A549 (cell line): ENCODE measurements at regions not wholly inside any gene's neighbourhood (a gene's known extent, or its start where the extent isn't known, plus 50 kb on each side); places are given as distances from the start of the nearest gene placed in this dataset.

Source experiments
- ATAC-seq, 2 experiments: fragments of 200-7000 bp in 1 of 2; fragments of >200 bp in 1 of 2; cut with Nextera tagmentation in 1 of 2; cut with Tn5 transposase in 1 of 2; 3 replicates each; pipeline versions ENCODE4 v1.8.0 to v1.9.1; 2018 to 2020; ENCODE audit warnings: mild to moderate bottlenecking in 1 of 2, moderate library complexity in 1 of 2
- CTCF ChIA-PET: fragments of 300-600 bp; sonication (Branson Sonifier 250); formaldehyde crosslinking; extraction: SDS; loops from one replicate; lab custom pipeline; 2021; ENCODE audit warnings: antibody characterized with exemption, inconsistent platforms; lab: Yijun Ruan, JAX
- POLR2A ChIA-PET: fragments of 350-600 bp; formaldehyde crosslinking; extraction: SDS; loops from one replicate; lab custom pipeline; 2021; ENCODE audit warnings: antibody characterized with exemption, inconsistent platforms; lab: Yijun Ruan, JAX
- DNase-seq, 2 experiments: peaks; one replicate each; pipeline versions ENCODE4 v3.0.0 to v3.0.0-alpha.2; 2011 to 2016; ENCODE audit warnings: low read depth in 1 of 2, low spot score in 1 of 2
- FAIRE-seq: peaks from 2 replicates; lab custom pipeline; 2011; peaks lifted over from hg19 to GRCh38; lab: Jason Lieb, UNC
- H3K27ac ChIP-seq, 2 experiments: fragments of >200 bp; sonication (Bioruptor Twin); formaldehyde crosslinking; 3 replicates each; pipeline ENCODE4 v1.5.1; 2016 to 2017
- H3K4me1 ChIP-seq: fragments of >200 bp; sonication (Bioruptor Twin); formaldehyde crosslinking; 3 replicates; pipeline ENCODE4 v1.6.1; 2016
- H3K4me2 ChIP-seq: fragments of >200 bp; sonication (Bioruptor Twin); formaldehyde crosslinking; 3 replicates; pipeline ENCODE4 v1.6.1; 2016
- H3K4me3 ChIP-seq: fragments of >200 bp; sonication (Bioruptor Twin); formaldehyde crosslinking; 3 replicates; pipeline ENCODE4 v1.5.1; 2016
- H3K9me3 ChIP-seq: fragments of >200 bp; sonication (Bioruptor Twin); formaldehyde crosslinking; 3 replicates; pipeline ENCODE4 v1.6.1; 2016
- CBX2 ChIP-seq: fragments of 200-600 bp; sonication (generic); IDR thresholded peaks from 2 replicates; pipeline ENCODE4 v1.6.1; 2016; ENCODE audit warnings: low read depth, mild to moderate bottlenecking, borderline replicate concordance
- CHD2 ChIP-seq: fragments of 150-350 bp; IDR thresholded peaks from 2 replicates; pipeline ENCODE4 v1.6.1; 2014; ENCODE audit warnings: low read length; ENCODE audit not compliant: partially characterized antibody
- E2F6 ChIP-seq: IDR thresholded peaks from 2 replicates; pipeline ENCODE4 v1.6.1; 2012; ENCODE audit warnings: low read depth, borderline replicate concordance
- EP300 ChIP-seq, 2 experiments: fragments of >200 bp; sonication (Bioruptor Twin); formaldehyde crosslinking; IDR thresholded peaks; 2 replicates in 1 of 2; 3 replicates in 1 of 2; pipeline ENCODE4 v1.6.1; 2016 to 2017
- ESRRA ChIP-seq: fragments of 150-350 bp; IDR thresholded peaks from 2 replicates; pipeline ENCODE4 v1.6.1; 2014; ENCODE audit warnings: mild to moderate bottlenecking, low read length, borderline replicate concordance
- FOSB ChIP-seq: fragments of 250-450 bp; sonication (Bioruptor Pico); IDR thresholded peaks from 2 replicates; pipeline ENCODE4 v1.5.0; 2020; ENCODE audit warnings: mild to moderate bottlenecking, moderate library complexity
- HES2 ChIP-seq: fragments of >200 bp; sonication (Bioruptor Twin); formaldehyde crosslinking; IDR thresholded peaks from 2 replicates; pipeline ENCODE4 v1.6.1; 2016
- HOXB13 ChIP-seq: fragments of 250-450 bp; sonication (Bioruptor Pico); IDR thresholded peaks from 2 replicates; pipeline ENCODE4 v1.5.0; 2020; ENCODE audit warnings: low read depth, mild to moderate bottlenecking, moderate library complexity
- HOXB5 ChIP-seq: fragments of 250-450 bp; sonication (Bioruptor Pico); IDR thresholded peaks from 2 replicates; pipeline ENCODE4 v1.5.0; 2020; ENCODE audit warnings: mild to moderate bottlenecking, moderate library complexity
- JUNB ChIP-seq: fragments of >200 bp; sonication (Bioruptor Twin); formaldehyde crosslinking; IDR thresholded peaks from 2 replicates; pipeline ENCODE4 v1.6.1; 2016
- MAX ChIP-seq: IDR thresholded peaks from 2 replicates; pipeline ENCODE4 v1.6.1; 2012
- MYC ChIP-seq: IDR thresholded peaks from 2 replicates; pipeline ENCODE4 v1.6.1; 2012; ENCODE audit warnings: mild to moderate bottlenecking, inconsistent platforms, low read length, improper control_type of control experiment, borderline replicate concordance
- NPAS2 ChIP-seq: fragments of 250-450 bp; sonication (Bioruptor Pico); IDR thresholded peaks from 2 replicates; pipeline ENCODE4 v1.8.0; 2022; ENCODE audit warnings: mild to moderate bottlenecking, moderate library complexity, borderline replicate concordance
- NR3C1 ChIP-seq: fragments of >200 bp; sonication (Bioruptor Twin); formaldehyde crosslinking; IDR thresholded peaks from 3 replicates; pipeline ENCODE4 v1.6.1; 2017
- PBX3 ChIP-seq: IDR thresholded peaks from 2 replicates; pipeline ENCODE4 v1.6.1; 2012
- POLR2AphosphoS2 ChIP-seq: conservative IDR thresholded peaks from 2 replicates; pipeline ENCODE4 v1.6.1; 2012; ENCODE audit warnings: low read length, improper control_type of control experiment, inconsistent platforms
- RAD21 ChIP-seq, 2 experiments: fragments of >200 bp in 1 of 2; sonication (Bioruptor Twin) in 1 of 2; formaldehyde crosslinking in 1 of 2; IDR thresholded peaks in 1 of 2; conservative IDR thresholded peaks in 1 of 2; 2 replicates in 1 of 2; 3 replicates in 1 of 2; pipeline ENCODE4 v1.6.1; 2012 to 2018; ENCODE audit warnings: inconsistent platforms in 1 of 2
- RARB ChIP-seq: fragments of 250-450 bp; sonication (Bioruptor Pico); IDR thresholded peaks from 2 replicates; pipeline ENCODE4 v1.8.0; 2021; ENCODE audit warnings: mild to moderate bottlenecking, moderate library complexity
- TP53 ChIP-seq: fragments of 250-450 bp; sonication (Bioruptor Pico); IDR thresholded peaks from 2 replicates; pipeline ENCODE4 v1.5.0; 2021; ENCODE audit warnings: mild to moderate bottlenecking, moderate library complexity
- ZFP36 ChIP-seq: fragments of 450-650 bp; IDR thresholded peaks from 2 replicates; pipeline ENCODE4 v1.6.1; 2014; ENCODE audit warnings: borderline replicate concordance; ENCODE audit not compliant: partially characterized antibody
- WGBS: methylation state at CpG from one replicate; pipeline ENCODE4 v1.1.6; 2017; ENCODE audit errors: missing lambda C conversion rate; 5-methylcytosine and 5-hydroxymethylcytosine counted together
- TF ChIP-seq, protein P1 (sequence below): fragments of >200 bp; sonication (Bioruptor Twin); formaldehyde crosslinking; IDR thresholded peaks from 3 replicates; pipeline ENCODE4 v1.5.1; 2016
- TF ChIP-seq, protein P2 (sequence below): fragments of >200 bp; sonication (Bioruptor Twin); formaldehyde crosslinking; IDR thresholded peaks from 3 replicates; pipeline ENCODE4 v1.6.1; 2016

DNA sequence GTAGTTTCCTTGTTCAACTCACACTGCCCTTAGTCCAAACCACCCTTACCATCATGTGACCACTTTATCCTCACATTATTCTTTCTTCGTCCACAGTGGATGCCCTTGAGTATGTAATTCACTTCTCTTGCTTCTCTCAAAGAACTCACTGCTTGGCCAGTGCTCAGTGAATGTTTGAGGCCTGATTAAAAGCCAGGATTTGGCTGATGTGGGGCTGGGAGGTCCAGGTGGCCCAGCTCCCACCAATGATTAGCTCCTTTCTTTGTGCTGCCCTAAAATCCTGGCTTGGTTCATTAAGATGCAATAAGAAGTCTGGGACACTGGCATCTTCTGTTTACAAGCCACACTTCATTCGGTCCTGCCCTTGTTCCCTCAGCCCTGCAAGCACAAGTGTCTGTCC lies 97.8 kb upstream of the CELF4 start (continued):
- TF ChIP-seq E2F6: no peak
- TF ChIP-seq CBX2: no peak
- no peak for TF ChIP-seq HOXB13
- no peak for TF ChIP-seq JUNB
- TF ChIP-seq MYC: no peak
- TF ChIP-seq ESRRA: no peak
- TF ChIP-seq PBX3: no peak
- TF ChIP-seq, all 56 proteins: peak for 0

DNA sequence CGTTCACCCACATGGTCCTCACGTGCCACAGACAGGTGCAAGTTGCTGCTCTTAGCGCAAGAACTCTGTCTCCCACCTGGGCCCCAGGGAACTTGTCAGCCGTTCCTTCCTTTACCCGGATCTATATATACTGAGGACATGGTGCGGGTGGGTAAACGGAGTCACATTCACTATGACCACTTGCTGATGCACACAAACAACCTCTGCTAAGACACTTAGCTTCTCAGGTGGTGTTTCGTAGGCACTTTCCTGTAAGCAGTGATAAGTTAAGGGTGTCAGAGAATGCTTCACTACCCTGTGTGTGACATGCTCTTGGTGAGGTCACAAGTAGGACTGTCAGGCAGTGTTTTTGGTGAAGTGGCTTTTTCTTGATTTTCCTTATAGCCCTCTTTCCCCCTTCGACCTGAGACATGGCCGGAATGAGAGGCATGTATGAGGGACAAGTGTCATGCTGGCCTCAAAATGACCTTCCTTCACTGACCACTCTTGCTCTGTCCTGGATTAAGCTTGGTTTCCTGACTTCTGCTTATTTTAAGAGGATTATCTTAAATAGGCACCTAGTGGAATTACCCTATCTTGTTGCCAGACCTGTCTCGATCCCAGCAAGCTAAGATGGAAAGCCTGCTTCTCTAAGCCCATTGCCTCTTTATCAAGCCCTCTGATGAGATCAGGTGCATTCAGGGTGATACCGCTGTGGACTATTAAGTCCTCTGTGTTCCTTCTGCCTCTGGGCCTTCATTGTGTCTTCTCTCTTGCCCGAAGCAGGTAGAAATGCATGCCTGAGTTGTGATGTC lies 97.1 kb upstream of the CELF4 start:
- WGBS: 14% methylated on average over 8 of the region's 13 CpGs
- Histone ChIP-seq H3K27ac (no peak overlapping the region), H3K4me3 (no peak overlapping the region), H3K4me2 (no peak overlapping the region), H3K4me1 (no peaks in the 10 kb centered on the region), H3K9me3 (no peaks in the 10 kb centered on the region)
- DNase-seq (no peak), FAIRE-seq (no peak), ATAC-seq (no peak)
- POLR2A ChIA-PET: no interaction called here
- CTCF ChIA-PET: no interaction called here
- TF ChIP-seq, protein P1, sequence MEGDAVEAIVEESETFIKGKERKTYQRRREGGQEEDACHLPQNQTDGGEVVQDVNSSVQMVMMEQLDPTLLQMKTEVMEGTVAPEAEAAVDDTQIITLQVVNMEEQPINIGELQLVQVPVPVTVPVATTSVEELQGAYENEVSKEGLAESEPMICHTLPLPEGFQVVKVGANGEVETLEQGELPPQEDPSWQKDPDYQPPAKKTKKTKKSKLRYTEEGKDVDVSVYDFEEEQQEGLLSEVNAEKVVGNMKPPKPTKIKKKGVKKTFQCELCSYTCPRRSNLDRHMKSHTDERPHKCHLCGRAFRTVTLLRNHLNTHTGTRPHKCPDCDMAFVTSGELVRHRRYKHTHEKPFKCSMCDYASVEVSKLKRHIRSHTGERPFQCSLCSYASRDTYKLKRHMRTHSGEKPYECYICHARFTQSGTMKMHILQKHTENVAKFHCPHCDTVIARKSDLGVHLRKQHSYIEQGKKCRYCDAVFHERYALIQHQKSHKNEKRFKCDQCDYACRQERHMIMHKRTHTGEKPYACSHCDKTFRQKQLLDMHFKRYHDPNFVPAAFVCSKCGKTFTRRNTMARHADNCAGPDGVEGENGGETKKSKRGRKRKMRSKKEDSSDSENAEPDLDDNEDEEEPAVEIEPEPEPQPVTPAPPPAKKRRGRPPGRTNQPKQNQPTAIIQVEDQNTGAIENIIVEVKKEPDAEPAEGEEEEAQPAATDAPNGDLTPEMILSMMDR: no peak
- TF ChIP-seq RAD21 (conservative IDR thresholded peaks at IDR 0.05 in 1 of 2, IDR thresholded peaks at IDR 0.05 in 1 of 2) (no peak), HES2 (no peak), FOSB (no peak), ZFP36 (no peak), EP300 (IDR thresholded peaks at IDR 0.05) (no peak), MYC (no peak), JUNB (no peak), NR3C1 (no peak), MAX (no peak), NPAS2 (CRISPR knock-in tag) (no peak), TP53 (CRISPR knock-in tag) (no peak), RARB (CRISPR knock-in tag) (no peak)
- TF ChIP-seq, protein P2, sequence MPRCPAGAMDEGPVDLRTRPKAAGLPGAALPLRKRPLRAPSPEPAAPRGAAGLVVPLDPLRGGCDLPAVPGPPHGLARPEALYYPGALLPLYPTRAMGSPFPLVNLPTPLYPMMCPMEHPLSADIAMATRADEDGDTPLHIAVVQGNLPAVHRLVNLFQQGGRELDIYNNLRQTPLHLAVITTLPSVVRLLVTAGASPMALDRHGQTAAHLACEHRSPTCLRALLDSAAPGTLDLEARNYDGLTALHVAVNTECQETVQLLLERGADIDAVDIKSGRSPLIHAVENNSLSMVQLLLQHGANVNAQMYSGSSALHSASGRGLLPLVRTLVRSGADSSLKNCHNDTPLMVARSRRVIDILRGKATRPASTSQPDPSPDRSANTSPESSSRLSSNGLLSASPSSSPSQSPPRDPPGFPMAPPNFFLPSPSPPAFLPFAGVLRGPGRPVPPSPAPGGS: no peak

DNA sequence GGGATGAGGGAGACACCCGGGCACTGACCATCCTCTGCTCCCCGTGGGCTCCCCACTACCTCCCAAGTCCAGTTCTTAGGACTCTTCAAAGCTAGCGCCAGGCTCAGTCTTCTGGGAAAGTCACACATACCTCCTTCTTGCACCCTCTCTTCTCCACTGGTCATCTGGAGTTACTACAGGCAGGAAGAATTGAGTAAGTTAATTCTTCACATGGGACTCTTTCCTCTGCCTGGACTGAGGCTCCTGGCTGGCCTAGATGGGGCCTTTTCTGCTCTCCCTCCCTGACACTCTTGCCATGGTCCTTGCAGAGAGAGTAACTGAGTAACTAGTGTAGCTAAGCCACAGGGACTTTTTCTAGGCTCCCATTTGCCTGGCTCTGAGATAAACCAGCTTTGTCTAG lies 96.5 kb upstream of the CELF4 start:
- ATAC-seq (no peak), FAIRE-seq (no peak), DNase-seq (no peak)
- ChIA-PET CTCF (no interaction called here), POLR2A (no interaction called here)
- no peak overlapping the region for H3K4me3 ChIP-seq
- no peaks in the 10 kb centered on the region for H3K9me3 ChIP-seq
- H3K27ac ChIP-seq: no peak overlapping the region
- H3K4me1 ChIP-seq: no peaks in the 10 kb centered on the region
- H3K4me2 ChIP-seq: no peak overlapping the region
- 26% methylated on average over 3 of the region's 3 CpGs for WGBS
- no peak for TF ChIP-seq CHD2
- TF ChIP-seq HOXB5 (CRISPR knock-in tag): no peak
- no peak for TF ChIP-seq POLR2AphosphoS2
- no peak for TF ChIP-seq RAD21 (conservative IDR thresholded peaks at IDR 0.05 in 1 of 2, IDR thresholded peaks at IDR 0.05 in 1 of 2)
- TF ChIP-seq, protein P2: no peak
